GM21717 (cell line): ENCODE measurements at regions not wholly inside any gene's neighbourhood (a gene's known extent, or its start where the extent isn't known, plus 50 kb on each side); places are given as distances from the start of the nearest gene placed in this dataset.

Experiments
- ATAC-seq: cut with Tn5 transposase; IDR thresholded peaks from one replicate; pipeline ENCODE4 v1.9.1; 2021; ENCODE audit warnings: mild to moderate bottlenecking, moderate library complexity; ENCODE audit not compliant: unreplicated experiment

- no peak for ATAC-seq
These were observed 141.1 kb downstream of the RGS9 start for GRCh38 chr17:65278050-65278819.

- no peak for ATAC-seq
These were observed 140.4 kb downstream of the RGS9 start for GRCh38 chr17:65277576-65277975.
